Fibroblast of skin of scalp (primary cell): ENCODE measurements at regions not wholly inside any gene's neighbourhood (a gene's known extent, or its start where the extent isn't known, plus 50 kb on each side); places are given as distances from the start of the nearest gene placed in this dataset.
"Not testable (repeated sequence)": the region's sequence is repeated elsewhere in the genome, so short reads cannot be mapped to it uniquely, and the experiment has no call there.

Experiments
- DNase-seq: peaks from one replicate; pipeline ENCODE4 v3.0.0-alpha.2; 2013

DNA sequence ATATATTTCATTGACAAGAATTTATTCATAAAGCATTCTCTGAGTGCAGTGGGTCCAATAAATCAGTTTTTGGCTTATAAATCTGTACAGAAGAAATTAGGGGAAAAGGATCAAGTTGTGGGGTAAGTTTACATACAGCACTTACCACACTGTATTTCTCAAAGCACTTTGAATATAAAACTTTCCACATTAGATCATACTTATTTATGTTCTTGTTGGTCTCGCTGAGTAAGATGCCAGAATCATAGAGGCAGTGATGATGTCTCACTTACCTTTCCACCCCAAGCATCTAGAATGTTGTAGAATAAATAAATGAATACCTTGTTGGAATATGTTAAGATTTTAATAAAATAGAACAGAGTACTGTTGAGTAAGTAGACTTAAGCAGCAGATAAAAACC is 279.1 kb downstream of the PCDH20 start:
- no peak for DNase-seq

- DNase-seq: no peak
Measured at GRCh38 chr13:61136093-61136492, 279.6 kb downstream of the PCDH20 start.

GRCh38 chr13:61135583-61135982 is 280.1 kb downstream of the PCDH20 start:
- DNase-seq: no peak

DNA sequence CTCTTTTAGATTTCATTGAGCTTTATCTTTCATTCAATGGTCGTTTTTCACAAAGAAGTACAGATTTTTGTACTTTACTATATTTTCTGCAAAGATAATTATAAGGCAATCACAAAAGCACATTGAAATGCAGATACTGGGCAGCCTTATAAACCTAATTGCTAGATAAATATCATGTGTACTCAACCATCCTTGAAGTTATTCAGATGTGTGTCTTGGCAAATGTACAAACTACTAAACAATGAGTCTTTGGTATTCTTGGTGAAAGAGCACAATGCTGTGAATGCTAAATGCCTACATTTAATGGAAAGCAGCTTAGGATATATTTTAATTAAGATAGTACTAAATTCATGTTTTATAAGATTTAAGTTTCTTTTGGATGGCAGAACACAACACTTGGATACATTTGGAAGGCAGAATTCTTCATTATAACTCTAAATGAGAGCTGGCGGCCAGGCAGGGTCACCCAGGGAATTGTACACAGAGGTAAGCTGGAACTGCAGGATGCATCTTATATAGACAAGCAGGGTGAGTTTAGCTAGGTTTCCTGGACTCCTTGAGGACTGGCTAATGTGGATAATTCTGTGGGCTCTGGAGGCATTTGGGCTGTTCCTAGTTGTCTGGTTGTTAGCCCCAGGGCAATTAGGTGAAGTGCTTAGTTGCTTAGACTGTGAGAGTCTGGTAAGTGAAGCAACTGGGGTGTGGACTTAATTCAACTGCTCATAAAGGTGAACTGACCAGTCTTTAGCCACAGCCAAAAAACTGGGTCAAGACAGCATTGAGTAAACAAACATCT is 286.6 kb downstream of the PCDH20 start:
- no peak for DNase-seq

DNA sequence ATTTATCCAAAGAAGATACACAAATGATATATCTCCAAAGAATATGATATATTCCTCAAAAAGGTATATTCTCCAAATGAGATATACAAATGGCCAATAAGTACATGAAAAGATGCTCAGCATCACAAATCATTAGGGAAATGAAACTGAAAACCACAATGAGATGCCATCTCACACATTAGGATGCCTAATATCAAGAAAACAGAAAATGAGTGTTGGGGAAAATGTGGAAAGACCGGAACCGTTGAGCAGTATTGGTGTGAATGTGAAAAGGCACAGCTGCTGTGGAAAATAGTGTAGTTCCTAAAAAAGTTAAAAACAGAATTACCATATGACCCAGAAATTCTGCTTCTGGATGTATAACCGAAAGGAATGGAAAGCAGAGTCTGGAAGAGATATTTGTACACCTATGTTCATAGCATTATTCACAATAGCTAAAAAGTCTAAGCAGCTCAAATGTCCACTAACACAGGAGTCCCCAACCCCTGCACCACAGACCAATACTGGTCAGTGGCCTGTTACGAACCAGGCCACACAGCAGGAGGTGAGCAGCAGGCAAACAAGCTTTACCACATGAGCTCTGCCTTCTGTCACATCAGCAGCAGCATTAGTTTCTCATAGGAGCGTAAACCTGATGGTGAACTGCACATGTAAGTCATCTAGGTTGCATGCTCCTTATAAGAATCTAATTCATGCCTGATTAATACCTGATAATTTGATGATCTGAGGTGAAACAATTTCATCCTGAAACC is 291.9 kb downstream of the PCDH20 start:
- no peak for DNase-seq

DNA sequence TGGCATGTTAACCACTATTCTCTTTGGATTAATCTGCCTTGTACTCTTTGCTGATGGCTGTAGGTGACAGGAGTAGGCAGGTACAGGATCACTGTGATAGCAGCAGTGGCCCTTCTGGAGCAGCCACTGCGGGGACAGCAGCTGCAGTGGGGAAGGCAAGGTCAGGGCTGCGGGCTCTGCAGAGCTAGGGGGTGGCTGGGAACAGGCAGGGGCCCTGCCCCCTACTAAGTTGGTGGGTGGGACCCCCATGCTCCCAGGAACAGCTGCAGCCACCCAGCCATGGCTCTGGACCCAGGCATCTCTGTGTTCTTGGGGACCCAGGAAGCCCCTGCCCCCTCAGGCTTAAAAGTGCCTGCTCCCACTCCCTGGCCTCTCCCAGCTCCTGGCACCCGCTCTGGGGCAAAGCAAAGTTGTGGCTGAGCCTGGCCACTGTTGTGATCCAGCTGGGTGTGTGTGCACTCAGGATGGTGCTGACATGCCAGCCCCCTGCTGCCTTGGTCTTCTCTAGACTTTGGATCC is 302.4 kb downstream of the PCDH20 start:
- no peak for DNase-seq

DNA sequence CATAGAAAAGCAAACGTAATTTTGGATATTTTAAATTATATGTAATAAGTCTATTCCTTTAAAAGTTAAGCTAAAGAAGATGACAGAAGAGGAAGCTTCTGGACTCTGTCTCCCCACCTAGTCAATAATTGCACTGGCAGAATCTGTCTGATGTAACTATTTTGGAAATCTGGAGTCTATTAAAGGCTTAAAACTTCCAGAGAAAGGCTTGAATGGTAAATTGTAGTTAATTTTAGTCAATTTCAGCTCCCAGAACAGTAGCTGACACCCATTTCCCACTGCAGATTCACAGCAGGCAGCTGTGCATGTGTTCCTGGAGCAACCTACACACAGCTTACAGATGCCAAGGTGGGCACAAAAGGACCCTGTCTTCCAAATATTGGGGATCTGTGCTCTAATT is 304.1 kb downstream of the PCDH20 start:
- DNase-seq: no peak

- no peak for DNase-seq
Measured at GRCh38 chr13:61110732-61111131, 304.9 kb downstream of the PCDH20 start.

DNA sequence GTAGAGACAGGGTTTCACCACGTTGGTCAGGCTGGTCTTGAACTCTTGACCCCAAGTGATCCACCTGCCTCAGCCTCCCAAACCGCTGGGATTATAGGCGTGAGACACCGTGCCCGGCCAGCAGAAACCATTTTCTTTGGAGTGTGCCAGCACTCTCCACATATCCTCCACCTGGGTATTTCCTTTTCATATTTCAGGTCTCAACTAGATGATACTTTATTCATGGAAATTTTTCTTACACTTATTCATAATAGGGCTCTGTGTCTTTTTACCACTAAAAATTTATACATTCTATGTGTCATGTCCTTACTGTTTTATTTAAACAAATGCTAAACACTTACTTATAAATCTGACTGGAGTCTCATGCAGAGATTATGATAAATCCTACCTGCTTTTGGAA is 305.9 kb downstream of the PCDH20 start:
- no peak for DNase-seq

GRCh38 chr13:61107989-61108388 is 307.7 kb downstream of the PCDH20 start:
- DNase-seq: no peak

- no peak for DNase-seq
Measured at GRCh38 chr13:61095885-61096284, 319.8 kb downstream of the PCDH20 start.

DNA sequence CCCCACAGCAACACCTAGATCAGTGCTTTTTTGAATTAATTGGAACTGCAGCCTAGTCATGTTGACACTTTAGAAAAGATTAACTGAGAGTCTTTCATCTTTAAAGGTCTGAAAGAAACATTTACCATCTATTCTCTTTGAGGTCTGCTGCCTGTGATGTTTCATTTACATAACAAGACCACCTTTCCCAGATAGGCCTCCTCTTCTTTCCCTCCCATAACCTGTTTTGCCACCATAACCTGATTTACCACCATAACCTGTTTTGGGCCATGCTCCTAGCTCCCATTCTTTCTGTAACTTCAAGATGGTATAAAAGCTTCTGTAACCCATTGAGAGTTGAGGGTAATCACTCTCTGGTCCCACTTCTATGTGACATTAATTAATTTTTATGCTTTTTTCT is 320.8 kb downstream of the PCDH20 start:
- no peak for DNase-seq

DNA sequence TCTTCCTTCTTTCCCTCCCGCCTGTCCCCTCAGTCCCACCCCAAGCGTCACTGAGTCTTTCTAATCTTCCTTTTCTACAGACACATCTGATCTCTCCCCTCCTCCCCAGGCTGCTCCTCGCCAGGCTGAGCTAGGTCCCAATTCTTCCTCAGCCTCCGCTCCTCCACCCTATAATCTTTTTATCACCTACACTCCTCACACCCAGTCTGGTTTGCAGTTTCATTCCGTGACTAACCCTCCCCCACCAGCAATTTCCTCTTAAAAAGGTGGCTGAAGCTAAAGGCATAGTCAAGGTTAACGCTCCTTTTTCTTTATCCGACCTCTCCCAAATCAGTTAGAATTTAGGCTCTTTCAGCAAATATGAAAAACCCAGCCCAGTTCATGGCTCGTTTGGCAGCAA is 325.8 kb downstream of the PCDH20 start:
- DNase-seq: not testable (repeated sequence)

- DNase-seq: peak; percentile 57
Measured at GRCh38 chr13:61086087-61086486, 329.6 kb downstream of the PCDH20 start.

DNA sequence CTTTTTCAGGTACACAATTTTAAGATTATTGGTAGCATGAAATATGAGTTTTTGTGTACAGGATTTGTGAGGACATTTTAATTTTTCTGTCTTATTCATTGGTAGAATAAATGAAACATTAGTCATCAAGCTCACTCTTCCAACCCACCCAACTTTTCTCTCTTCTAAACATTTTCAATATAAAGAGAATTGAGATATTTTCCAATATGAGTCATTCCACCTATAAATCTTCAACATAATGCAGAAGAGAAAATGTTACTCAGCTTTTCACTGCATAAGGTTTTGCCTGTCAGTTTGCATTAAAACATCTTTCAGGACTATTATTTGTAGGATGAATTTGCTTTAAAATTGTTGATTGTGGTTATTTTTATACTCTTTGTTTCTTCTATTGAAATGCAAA is 330.7 kb downstream of the PCDH20 start:
- DNase-seq: peak; percentile 61

DNA sequence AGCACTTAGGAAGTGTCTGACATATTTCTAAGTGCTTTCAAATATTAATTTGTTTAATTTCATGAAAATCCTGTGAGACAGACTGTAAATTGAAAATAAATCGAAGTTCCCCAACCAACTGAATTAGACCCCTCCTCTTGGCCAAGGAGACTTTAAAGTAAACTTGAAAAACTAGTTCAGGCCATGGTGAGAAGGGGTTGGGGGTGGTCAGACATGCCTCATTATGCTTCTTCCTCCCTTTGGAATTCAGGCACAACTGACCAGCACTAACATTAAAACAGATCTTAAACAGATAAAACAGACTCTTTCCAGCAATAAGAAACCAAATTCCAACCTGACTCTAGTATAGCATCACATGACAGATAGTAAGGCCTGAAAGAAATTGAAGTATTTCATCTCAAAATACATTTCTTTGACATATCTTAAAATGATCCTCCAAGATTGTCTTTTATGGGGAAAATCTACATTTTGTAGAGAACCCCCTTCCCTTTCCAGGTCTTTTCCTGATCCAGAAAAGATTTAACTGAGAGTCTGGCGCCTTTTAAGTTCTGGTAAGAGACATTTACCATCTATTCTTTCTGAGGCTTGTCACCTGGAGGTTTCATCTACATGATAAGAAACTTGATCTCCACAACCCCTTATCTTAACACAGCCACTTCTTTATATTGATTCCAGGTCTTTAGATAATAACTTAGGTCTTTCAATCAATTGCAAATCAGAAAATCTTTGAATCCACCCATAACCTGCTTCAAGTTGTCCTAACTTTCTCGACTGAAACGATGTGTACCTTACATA is 336.5 kb downstream of the PCDH20 start:
- DNase-seq: no peak

- DNase-seq: no peak
Measured at GRCh38 chr13:61052175-61052574, 363.5 kb downstream of the PCDH20 start.

DNA sequence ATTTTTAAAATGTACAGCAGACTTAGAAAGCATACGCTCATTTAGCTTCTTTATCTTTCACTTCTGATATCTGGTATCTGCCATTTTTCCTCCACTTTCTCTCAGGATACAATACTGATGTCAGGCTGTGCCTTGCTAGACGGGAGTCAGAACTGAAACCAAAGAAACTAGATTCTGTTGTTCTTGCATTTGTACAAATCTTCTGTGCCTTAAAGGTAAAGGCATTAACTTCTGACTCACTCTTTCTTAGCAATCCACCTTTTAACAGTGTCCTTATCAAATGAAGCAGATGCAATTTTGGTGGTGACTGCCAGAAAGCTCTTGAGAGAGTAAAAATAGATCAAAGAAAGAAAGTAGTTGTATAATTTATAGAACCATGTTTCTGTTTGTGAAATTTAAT is 370.4 kb downstream of the PCDH20 start:
- no peak for DNase-seq

DNA sequence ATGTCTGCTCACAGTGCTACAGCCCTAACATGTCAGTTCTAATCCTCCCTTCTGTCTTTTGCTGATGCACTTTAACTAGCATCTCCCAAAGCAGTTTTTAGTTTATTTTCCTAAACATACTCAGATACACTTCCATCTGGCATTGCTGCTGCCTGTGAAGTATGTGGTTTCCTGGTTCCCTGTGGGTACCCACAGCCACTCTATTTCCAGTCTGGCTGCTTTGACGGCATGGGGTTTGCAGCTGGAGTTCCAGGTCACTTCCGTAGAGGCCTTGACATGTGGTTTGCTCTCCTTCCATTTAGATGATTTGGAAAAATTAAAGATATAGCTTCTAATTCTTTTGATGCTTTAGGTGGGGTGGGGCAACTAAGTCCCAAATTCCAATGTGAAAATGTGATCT is 375.5 kb downstream of the PCDH20 start:
- peak; percentile 13 for DNase-seq

DNA sequence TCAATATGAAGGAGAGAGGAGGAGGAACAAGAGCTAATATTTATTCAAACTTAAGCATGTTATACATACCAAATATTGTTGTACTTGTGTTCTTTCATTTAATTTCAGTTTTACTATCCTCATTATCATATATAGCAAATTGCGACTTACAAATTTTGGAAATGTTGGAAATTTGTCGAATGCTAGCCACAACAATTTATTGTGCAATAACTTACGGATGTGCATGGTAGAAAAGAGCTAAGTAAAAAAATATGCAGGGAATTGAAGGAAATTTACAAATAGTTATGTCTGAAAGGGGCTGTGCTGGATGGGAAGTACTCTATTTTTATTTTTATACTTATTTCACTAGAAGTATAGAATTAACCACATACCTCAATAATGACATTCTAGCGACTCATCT is 376.3 kb downstream of the PCDH20 start:
- peak; percentile 15 for DNase-seq

DNA sequence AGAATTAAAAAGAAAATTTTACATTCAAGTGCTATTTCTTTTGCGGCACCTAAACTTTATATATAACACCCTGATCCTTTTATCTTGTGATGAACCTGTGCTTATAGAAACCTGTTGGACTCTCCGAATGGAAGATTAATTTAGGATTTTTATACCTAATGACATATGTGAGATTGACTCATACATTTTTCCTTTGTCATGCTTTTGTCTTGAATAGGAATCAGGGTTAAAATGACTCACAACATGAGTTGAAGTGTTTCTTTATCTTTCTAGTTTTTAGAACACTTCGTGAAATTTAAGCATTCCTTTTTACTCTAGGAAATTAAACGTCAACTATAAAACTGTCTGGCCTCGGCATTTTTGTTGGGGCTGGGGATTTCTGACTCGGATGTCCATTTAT is 378.9 kb downstream of the PCDH20 start:
- DNase-seq: no peak

DNA sequence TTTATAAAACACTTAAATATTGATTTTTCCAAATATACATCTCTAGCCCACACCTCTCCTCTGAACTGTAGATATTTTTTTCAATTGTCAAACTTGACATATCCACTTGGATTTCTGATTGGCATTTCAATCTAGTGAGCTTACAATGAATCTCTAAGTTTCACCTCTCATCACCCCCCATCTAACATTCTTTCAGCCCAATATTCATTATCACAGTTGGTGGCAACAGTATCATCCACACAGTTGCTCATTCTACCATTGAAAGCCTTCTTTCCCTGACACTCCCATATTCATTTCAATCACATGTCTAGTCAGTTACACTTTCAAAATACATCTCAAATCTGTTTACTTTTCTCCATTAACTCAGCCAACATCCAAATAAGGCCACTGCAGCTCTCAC is 385.2 kb downstream of the PCDH20 start:
- no peak for DNase-seq

GRCh38 chr13:61029064-61029463 is 386.6 kb downstream of the PCDH20 start:
- no peak for DNase-seq
